ENCODE measurements at regions not wholly inside any gene's neighbourhood (a gene's known extent, or its start where the extent isn't known, plus 50 kb on each side); places are given as distances from the start of the nearest gene placed in this dataset.

DNA sequence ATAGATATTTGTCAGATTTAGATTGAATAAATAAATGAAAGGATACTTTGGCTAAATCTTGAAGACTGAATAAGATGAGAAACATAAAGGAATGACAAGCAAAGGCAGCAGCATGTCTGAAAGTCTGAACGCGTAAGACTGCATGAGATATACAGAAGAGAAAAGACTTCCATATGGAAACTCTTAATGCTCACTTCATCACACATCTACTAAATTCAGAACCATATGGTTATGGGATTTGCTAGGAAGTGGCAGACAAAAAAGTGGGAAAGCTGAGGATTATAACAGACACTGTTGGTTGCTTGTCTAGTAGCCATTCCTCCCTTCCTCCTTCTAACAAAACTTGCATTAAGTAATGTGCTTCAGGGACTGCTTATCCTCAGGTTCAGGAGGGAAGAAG is 446.7 kb downstream of the KCTD12 start:
- Histone ChIP-seq H2BK20ac (ENCODE audit: low read depth, low read length, poor library complexity, severe bottlenecking) (no peak overlapping the region), H2AFZ (ENCODE audit: low read length) (no peak overlapping the region), H4K20me1 (ENCODE audit: control insufficient read depth, insufficient read depth, insufficient read length) (no peaks in the 10 kb centered on the region), H4K5ac (ENCODE audit: insufficient read length, low read depth, low read length) (no peak overlapping the region), H4K8ac (replicated peaks; ENCODE audit: insufficient read length, low read depth, low read length) (no peak overlapping the region), H3T11ph (ENCODE audit: low read length) (no peak overlapping the region), H3K23me2 (ENCODE audit: insufficient read length, low read depth, low read length, poor library complexity, severe bottlenecking) (no peaks in the 10 kb centered on the region), H3K79me2 (ENCODE audit: insufficient read depth, low read length) (no peaks in the 10 kb centered on the region), H2BK120ac (ENCODE audit: low read depth, low read length, poor library complexity, severe bottlenecking) (no peak overlapping the region), H4K91ac (ENCODE audit: insufficient read length, low read depth, low read length) (no peak overlapping the region), H3K27me3 (ENCODE audit: insufficient read depth, low read length) (no peaks in the 10 kb centered on the region), H3K4me2 (ENCODE audit: insufficient read depth, insufficient read length, low read length) (no peak overlapping the region), H2AK5ac (ENCODE audit: insufficient read length, low read length) (no peak overlapping the region), H3K56ac (ENCODE audit: insufficient read length, low read depth, low read length) (no peak overlapping the region), H3K4ac (ENCODE audit: low read depth, low read length) (no peak overlapping the region), H3K14ac (ENCODE audit: insufficient read depth, low read length) (no peak overlapping the region), H3K4me1 (ENCODE audit: insufficient read depth, low read length) (no peaks in the 10 kb centered on the region), H2BK12ac (ENCODE audit: insufficient read length, low read depth, low read length) (no peak overlapping the region), H2BK15ac (ENCODE audit: low read depth, low read length) (no peak overlapping the region), H3K79me1 (ENCODE audit: insufficient read depth, low read depth, low read length, poor library complexity, severe bottlenecking) (no peaks in the 10 kb centered on the region), H3K27ac (ENCODE audit: insufficient read length, low read depth, low read length) (no peak overlapping the region), H2BK5ac (ENCODE audit: insufficient read length, low read length) (no peak overlapping the region), H3K9ac (ENCODE audit: extremely low read depth, insufficient read length, low read length) (no peak overlapping the region), H3K9me3 (ENCODE audit: control insufficient read depth, low read depth, low read length) (no peaks in the 10 kb centered on the region), H3K23ac (ENCODE audit: insufficient read length, low read depth, low read length) (no peak overlapping the region), H3K18ac (ENCODE audit: insufficient read length, low read depth, low read length) (no peak overlapping the region)
- Mint-ChIP-seq H3K4me3 (no peak overlapping the region), H3K9me3 (peaks cover 4 to 5% of the 10 kb centered on the region in 2 experiments; a peak in 2 of 5 replicates), H3K36me3 (ENCODE audit: insufficient read depth in 1 of 3, low read depth in 3 of 3) (no peaks in the 10 kb centered on the region), H3K4me1 (no peaks in the 10 kb centered on the region), H3K27ac (no peak overlapping the region), H3K27me3 (ENCODE audit: low read depth) (no peaks in the 10 kb centered on the region)
- TF ChIP-seq, protein P1, sequence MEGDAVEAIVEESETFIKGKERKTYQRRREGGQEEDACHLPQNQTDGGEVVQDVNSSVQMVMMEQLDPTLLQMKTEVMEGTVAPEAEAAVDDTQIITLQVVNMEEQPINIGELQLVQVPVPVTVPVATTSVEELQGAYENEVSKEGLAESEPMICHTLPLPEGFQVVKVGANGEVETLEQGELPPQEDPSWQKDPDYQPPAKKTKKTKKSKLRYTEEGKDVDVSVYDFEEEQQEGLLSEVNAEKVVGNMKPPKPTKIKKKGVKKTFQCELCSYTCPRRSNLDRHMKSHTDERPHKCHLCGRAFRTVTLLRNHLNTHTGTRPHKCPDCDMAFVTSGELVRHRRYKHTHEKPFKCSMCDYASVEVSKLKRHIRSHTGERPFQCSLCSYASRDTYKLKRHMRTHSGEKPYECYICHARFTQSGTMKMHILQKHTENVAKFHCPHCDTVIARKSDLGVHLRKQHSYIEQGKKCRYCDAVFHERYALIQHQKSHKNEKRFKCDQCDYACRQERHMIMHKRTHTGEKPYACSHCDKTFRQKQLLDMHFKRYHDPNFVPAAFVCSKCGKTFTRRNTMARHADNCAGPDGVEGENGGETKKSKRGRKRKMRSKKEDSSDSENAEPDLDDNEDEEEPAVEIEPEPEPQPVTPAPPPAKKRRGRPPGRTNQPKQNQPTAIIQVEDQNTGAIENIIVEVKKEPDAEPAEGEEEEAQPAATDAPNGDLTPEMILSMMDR (conservative IDR thresholded peaks at IDR 0.05): no peak
- WGBS (ENCODE audit: extremely low coverage, insufficient read length, low lambda C conversion rate): no CpG with 5 or more reads among the region's 2 CpGs
- no peak for DNase-seq
